ENCODE measurements at regions not wholly inside any gene's neighbourhood (a gene's known extent, or its start where the extent isn't known, plus 50 kb on each side); places are given as distances from the start of the nearest gene placed in this dataset.
"Not testable (repeated sequence)": the region's sequence is repeated elsewhere in the genome, so short reads cannot be mapped to it uniquely, and the experiment has no call there.

DNA sequence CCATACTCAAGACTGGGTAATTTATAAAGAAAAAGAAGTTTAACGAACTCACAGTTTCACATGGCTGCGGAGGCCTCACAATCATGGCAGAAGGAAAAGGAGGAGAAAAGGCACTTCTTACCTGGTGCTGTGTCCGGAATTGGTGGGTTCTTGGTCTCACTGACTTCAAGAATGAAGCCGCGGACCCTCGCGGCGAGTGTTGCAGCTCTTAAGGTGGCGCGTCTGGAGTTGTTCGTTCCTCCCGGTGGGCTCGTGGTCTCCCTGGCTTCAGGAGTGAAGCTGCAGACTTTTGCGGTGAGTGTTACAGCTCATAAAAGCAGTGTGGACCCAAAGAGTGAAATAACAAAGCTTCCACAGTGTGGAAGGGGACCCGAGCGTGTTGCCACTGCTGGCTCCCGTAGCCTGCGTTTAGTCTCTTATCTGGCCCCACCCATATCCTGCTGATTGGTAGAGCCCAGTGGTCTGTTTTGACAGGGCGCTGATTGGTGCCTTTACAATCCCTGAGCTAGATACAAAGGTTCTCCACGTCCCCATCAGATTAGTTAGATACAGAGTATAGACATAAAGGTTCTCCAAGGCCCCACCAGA is 846.0 kb downstream of the CDH18 start:
- POLR2A ChIA-PET; H3K9me3 Mint-ChIP-seq; H3K4me1 Mint-ChIP-seq (ENCODE audit: low read depth); DNase-seq; H3K27me3 Mint-ChIP-seq; H3K27ac Mint-ChIP-seq; H3K36me3 Mint-ChIP-seq; H3K4me3 Mint-ChIP-seq; intact Hi-C loops (cut with micrococcal nuclease); CTCF ChIA-PET: not testable (repeated sequence)

DNA sequence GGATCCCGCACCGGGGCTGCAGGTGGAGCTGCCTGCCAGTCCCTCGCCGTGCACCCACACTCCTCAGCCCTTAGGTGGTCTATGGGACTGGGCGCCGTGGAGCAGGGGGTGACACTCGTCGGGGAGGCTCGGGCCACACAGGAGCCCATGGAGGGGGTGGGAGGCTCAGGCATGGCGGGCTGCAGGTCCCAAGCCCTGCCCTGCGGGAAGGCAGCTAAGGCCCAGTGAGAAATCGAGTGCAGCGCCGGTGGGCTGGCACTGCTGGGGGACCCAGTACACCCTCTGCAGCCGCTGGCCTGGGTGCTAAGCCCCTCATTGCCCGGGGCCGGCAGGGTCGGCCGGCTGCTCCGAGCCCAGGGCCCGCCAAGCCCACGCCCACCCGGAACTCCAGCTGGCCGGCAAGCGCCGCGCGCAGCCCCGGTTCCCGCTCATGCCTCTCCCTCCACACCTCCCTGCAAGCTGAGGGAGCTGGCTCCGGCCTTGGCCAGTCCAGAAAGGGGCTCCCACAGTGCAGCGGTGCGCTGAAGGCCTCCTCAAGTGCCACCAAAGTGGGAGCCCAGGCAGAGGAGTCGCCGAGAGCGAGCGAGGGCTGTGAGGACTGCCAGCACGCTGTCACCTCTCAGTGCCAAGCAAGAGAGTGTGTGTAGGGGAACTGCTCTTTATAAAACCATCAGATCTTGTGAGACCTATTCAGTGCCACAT is 845.1 kb downstream of the CDH18 start:
- POLR2A ChIA-PET; DNase-seq; intact Hi-C loops (cut with micrococcal nuclease); CTCF ChIA-PET; H3K27ac Mint-ChIP-seq; H3K4me1 Mint-ChIP-seq (ENCODE audit: low read depth); H3K27me3 Mint-ChIP-seq; H3K36me3 Mint-ChIP-seq; H3K4me3 Mint-ChIP-seq; H3K9me3 Mint-ChIP-seq: not testable (repeated sequence)

DNA sequence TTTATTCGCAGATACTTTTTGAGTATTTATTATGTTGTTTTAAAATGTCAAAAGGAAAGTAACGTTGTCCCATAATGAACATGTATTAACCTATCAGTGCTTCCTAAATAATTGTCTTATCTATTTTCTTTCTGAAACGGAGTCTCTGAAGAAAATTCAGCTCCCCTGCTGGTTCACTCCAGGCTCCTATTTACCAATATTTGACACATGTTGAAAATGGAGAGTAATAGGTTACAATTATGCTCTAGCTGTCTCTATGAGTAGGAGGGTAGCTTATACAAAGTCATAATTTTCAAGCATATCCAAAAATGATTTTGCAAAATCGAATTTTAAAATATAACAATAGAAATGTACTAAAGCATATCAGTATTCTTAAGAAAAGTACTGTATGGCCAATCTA is 844.1 kb downstream of the CDH18 start:
- Mint-ChIP-seq H3K27ac (no peak overlapping the region), H3K27me3 (no peaks in the 10 kb centered on the region), H3K36me3 (no peaks in the 10 kb centered on the region), H3K4me3 (no peak overlapping the region), H3K9me3 (peaks cover 11% of the 10 kb centered on the region), H3K4me1 (ENCODE audit: low read depth) (no peaks in the 10 kb centered on the region)
- intact Hi-C loops (cut with micrococcal nuclease): no loop called here
- no peak for DNase-seq
- CTCF ChIA-PET: no interaction called here
- POLR2A ChIA-PET: no interaction called here

DNA sequence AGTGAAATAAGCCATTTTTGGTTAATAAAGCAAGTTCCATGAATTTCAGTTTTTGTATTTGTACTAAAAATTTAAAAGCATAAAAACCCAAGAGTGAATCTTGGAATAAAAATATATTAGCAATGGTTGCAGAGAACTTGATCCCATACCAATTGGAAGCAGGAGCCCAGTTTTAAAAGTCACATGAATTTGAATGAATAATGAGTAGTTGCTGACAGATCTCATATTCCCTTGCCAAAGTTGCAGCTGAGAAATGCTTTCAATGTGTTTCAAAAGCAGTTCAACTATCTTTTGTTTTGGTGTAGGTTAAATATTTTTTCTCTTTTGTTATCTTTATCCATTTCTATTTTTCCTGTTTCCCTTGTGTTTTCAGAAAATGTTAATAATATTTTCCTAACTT is 818.6 kb downstream of the CDH18 start:
- no peaks in the 10 kb centered on the region for H3K27me3 Mint-ChIP-seq
- H3K9me3 Mint-ChIP-seq: no peaks in the 10 kb centered on the region
- POLR2A ChIA-PET: no interaction called here
- CTCF ChIA-PET: no interaction called here
- H3K4me3 Mint-ChIP-seq: no peak overlapping the region
- DNase-seq: no peak
- no peaks in the 10 kb centered on the region for H3K4me1 Mint-ChIP-seq (ENCODE audit: low read depth)
- H3K36me3 Mint-ChIP-seq: no peaks in the 10 kb centered on the region
- intact Hi-C loops (cut with micrococcal nuclease): no loop called here
- H3K27ac Mint-ChIP-seq: no peak overlapping the region

DNA sequence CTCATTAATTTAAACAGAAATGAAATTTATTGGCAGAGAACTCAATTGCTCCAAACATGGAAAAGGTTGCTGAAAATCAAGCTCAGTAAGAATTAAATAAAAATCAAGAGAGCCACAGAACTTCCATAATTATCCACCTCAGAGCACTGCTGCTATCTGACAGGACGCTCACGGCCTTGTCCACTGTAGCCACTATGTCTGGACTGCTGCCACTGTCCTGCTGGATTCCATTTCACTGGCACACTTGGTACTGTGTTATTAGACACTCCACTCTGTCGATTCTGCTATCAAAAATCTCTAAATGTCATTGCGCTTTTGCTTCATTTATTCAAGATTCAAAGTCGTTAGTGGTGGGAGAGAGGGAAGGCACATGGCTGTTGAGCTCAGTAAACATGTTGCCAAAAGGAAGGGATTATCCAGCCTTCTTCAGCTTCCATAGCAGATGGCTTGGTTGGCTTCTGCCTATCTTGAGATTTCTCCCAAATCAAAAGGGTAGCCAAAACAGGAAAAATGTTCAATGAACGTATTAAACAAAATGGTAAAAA is 815.0 kb downstream of the CDH18 start:
- Mint-ChIP-seq H3K9me3 (no peaks in the 10 kb centered on the region), H3K27ac (no peak overlapping the region), H3K27me3 (no peaks in the 10 kb centered on the region), H3K4me3 (no peak overlapping the region), H3K4me1 (ENCODE audit: low read depth) (no peaks in the 10 kb centered on the region), H3K36me3 (no peaks in the 10 kb centered on the region)
- intact Hi-C loops (cut with micrococcal nuclease): no loop called here
- POLR2A ChIA-PET: no interaction called here
- no peak for DNase-seq
- CTCF ChIA-PET: no interaction called here

DNA sequence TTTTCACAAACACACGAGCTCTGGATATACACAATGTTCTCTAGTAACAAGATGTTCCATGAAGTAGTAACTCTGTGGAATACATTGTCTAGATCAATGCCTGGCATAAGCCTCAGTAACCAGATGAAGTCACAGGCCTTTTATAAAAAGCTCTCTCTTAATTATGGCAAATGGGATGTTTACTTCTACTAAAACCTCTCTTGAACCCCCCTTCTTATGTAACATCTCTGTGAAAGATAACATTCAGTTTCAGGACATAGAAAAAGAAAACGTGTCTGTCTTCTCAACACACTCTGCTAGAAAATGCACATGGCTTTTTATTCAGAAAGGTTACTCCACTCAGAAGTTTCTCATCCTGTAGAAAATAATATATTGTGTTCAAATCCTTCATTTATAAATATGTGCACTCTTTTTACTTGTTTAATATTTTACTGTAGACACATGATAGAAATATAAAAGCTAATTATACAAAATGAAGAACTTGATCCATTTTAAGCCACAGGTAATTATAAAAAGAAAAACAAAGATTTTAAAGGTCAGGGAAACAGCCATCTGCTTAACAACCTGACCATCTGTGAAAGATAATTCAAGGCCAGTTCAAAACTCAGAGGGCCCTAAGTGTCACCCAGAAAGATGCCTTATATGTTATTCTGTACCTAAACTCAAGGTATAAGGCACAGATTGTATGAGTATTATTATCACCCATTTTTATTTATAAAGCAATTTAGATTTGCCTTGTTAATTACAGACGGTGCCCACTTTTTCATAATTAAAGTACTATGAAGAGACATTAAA is 812.0 kb downstream of the CDH18 start:
- Mint-ChIP-seq H3K4me3 (no peak overlapping the region), H3K27me3 (no peaks in the 10 kb centered on the region), H3K4me1 (ENCODE audit: low read depth) (no peaks in the 10 kb centered on the region), H3K27ac (no peak overlapping the region), H3K9me3 (no peaks in the 10 kb centered on the region), H3K36me3 (no peaks in the 10 kb centered on the region)
- POLR2A ChIA-PET: no interaction called here
- intact Hi-C loops (cut with micrococcal nuclease): no loop called here
- DNase-seq: no peak
- CTCF ChIA-PET: no interaction called here

DNA sequence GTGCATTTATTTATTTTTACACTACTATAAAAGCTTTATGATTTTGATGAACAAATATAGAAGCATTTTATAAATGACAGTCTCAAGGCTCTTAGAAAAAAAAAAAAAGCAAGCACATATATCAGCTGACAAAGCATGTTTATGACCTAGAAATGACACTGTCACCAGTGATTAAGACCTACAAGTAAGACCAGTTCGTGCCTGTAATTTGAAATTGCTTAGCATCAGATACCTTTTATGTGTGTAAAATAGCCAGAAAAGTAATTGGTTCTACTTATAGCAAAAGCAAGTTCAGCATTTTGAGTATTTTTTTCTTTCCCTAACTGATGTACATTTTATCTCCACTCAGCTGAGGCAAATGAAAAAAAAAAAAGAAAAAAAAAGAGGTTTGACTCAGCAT is 808.4 kb downstream of the CDH18 start:
- POLR2A ChIA-PET: no interaction called here
- Mint-ChIP-seq H3K4me3 (no peak overlapping the region), H3K27ac (no peak overlapping the region), H3K27me3 (no peaks in the 10 kb centered on the region), H3K4me1 (ENCODE audit: low read depth) (no peaks in the 10 kb centered on the region), H3K9me3 (no peaks in the 10 kb centered on the region), H3K36me3 (no peaks in the 10 kb centered on the region)
- intact Hi-C loops (cut with micrococcal nuclease): no loop called here
- no peak for DNase-seq
- CTCF ChIA-PET: no interaction called here

DNA sequence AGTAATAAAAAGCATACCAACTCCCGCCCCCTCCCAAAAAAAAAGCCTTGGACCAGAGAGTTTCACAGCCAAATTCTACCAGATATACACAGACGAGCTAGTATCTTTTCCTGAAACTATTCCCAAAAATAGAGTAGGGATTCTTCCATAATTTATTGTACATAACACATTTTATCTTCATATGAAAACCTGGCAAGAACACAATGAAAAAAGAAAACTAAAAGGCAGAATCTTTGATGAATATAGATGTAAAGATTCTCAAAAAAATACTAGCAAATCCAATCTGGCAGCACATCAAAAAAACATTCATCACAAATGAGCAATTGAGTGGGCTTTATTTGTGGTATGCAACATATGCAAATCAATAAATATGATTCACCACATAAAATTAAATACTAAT is 798.8 kb downstream of the CDH18 start:
- Mint-ChIP-seq H3K4me3 (no peak overlapping the region), H3K36me3 (no peaks in the 10 kb centered on the region)
- no peak for DNase-seq

DNA sequence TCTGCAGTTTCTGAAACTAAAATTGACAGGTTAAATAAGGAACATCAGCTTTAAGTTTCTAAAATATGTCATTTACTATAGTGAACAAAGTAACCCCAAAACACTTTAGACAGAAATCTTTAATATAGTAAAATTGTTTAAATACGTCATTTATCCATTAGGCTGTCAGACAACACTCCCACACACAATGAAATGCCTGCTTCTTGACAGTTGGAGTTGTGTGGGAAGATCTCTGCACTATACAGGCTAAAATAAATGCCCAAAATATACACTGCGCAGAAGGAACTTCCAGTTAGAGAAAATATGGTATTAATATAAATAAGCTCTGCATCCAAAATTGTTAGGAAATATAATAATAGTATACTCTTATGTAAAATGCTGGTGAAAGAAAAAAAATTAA is 794.4 kb downstream of the CDH18 start:
- H3K27ac Mint-ChIP-seq: no peak overlapping the region
- POLR2A ChIA-PET: no interaction called here
- CTCF ChIA-PET: no interaction called here
- H3K36me3 Mint-ChIP-seq: no peaks in the 10 kb centered on the region
- DNase-seq: no peak
- no peak overlapping the region for H3K4me3 Mint-ChIP-seq
- H3K27me3 Mint-ChIP-seq: no peaks in the 10 kb centered on the region
- H3K4me1 Mint-ChIP-seq (ENCODE audit: low read depth): no peaks in the 10 kb centered on the region
- H3K9me3 Mint-ChIP-seq: peaks cover 9% of the 10 kb centered on the region
- intact Hi-C loops (cut with micrococcal nuclease): no loop called here

More for the DNA sequence above, 798.8 kb downstream of the CDH18 start:
- Mint-ChIP-seq H3K9me3 (peaks cover 17% of the 10 kb centered on the region), H3K4me1 (ENCODE audit: low read depth) (no peaks in the 10 kb centered on the region), H3K27ac (no peak overlapping the region), H3K27me3 (no peaks in the 10 kb centered on the region)
- intact Hi-C loops (cut with micrococcal nuclease): no loop called here
- POLR2A ChIA-PET: no interaction called here
- CTCF ChIA-PET: no interaction called here

DNA sequence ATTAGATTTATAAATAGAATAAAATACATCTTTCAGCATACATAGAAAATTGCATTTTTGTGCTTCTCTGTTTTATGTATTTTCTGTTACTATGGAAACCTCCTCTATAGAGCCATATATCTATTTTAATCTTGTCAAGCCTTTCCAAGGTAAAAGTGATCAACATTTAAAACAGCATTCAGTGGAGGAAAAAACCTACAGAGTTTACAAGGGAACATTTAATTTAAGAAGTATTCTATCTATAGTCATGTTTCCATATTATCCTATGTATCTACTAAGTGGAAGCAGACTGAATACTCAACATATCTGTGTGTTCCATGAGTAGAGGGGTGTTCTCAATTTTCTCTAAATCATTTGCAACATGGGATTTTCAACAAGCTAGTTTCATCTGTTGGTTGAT is 791.4 kb downstream of the CDH18 start:
- peaks cover 6% of the 10 kb centered on the region for H3K9me3 Mint-ChIP-seq

DNA sequence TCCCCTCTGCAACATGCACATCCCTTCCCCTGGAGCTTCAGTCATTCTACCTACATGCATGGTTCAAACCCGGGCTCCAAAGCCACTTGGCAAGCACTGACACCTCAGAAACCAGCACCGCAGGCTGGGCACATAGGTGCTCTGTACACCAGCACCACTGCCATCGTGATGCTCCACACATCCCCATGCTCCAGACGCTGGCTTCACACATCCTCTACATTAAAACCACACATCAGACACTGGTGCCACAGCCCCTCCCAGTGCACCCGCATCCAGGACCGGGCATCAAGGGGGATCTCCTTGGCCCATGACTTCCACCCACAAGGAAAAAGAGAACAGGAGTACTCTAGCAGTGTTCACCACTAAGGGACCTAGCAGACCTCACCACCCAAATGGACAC is 787.7 kb downstream of the CDH18 start:
- H3K9me3 Mint-ChIP-seq: peaks cover 6% of the 10 kb centered on the region
- no peaks in the 10 kb centered on the region for H3K27me3 Mint-ChIP-seq
- no peak for DNase-seq
- POLR2A ChIA-PET: no interaction called here
- intact Hi-C loops (cut with micrococcal nuclease): no loop called here
- no peak overlapping the region for H3K4me3 Mint-ChIP-seq
- no peaks in the 10 kb centered on the region for H3K36me3 Mint-ChIP-seq
- no peaks in the 10 kb centered on the region for H3K4me1 Mint-ChIP-seq (ENCODE audit: low read depth)
- CTCF ChIA-PET: no interaction called here
- no peak overlapping the region for H3K27ac Mint-ChIP-seq

More for the DNA sequence above, 791.4 kb downstream of the CDH18 start:
- no peak overlapping the region for H3K4me3 Mint-ChIP-seq
- no peaks in the 10 kb centered on the region for H3K36me3 Mint-ChIP-seq
- ChIA-PET CTCF (no interaction called here), POLR2A (no interaction called here)
- H3K27ac Mint-ChIP-seq: no peak overlapping the region
- no peaks in the 10 kb centered on the region for H3K27me3 Mint-ChIP-seq
- intact Hi-C loops (cut with micrococcal nuclease): no loop called here
- H3K4me1 Mint-ChIP-seq (ENCODE audit: low read depth): no peaks in the 10 kb centered on the region
- no peak for DNase-seq

DNA sequence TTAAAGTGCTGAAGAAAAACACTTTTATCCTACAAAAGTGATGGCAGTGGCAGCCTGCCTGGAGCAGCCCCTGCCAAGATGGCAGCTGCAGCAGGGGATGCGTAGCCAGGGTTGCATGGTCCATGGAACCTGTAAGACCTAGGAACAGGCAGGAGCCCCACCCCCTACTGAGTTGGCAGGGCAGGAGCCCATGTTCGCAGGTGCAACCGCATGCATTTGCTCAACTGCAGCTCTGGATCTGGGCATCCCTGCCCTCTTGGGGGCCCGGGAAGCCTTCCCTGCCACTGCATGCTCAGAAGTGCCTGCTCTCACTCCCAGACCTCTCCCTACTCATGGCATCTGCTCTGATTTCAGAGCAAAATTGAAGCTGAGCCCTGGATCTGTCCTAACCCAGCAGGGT is 779.6 kb downstream of the CDH18 start:
- POLR2A ChIA-PET: no interaction called here
- Mint-ChIP-seq H3K4me1 (ENCODE audit: low read depth) (no peaks in the 10 kb centered on the region), H3K27me3 (no peaks in the 10 kb centered on the region), H3K27ac (no peak overlapping the region), H3K4me3 (no peak overlapping the region), H3K36me3 (no peaks in the 10 kb centered on the region), H3K9me3 (peaks cover 15% of the 10 kb centered on the region)
- CTCF ChIA-PET: no interaction called here
- no peak for DNase-seq
- intact Hi-C loops (cut with micrococcal nuclease): no loop called here

DNA sequence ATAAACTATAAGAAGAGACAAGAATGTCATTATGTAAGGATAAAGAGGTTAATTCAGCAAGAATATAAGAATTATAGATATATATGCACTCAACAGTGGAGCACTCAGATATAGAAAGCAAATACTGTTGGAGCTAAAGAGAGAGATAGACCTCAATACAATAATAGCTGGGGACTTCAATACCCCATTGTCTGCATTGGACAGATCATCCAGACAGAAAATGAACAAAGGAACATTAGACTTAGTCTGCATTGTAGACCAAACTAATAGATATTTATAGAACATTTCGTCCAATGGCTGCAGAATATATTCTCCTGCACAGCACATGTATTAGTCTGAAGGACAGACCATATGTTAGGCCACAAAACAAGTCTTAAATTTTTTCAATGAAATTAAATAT is 777.1 kb downstream of the CDH18 start:
- no peak overlapping the region for H3K4me3 Mint-ChIP-seq
- H3K36me3 Mint-ChIP-seq: no peaks in the 10 kb centered on the region
- H3K27me3 Mint-ChIP-seq: no peaks in the 10 kb centered on the region
- no peak for DNase-seq
- CTCF ChIA-PET: no interaction called here
- intact Hi-C loops (cut with micrococcal nuclease): no loop called here
- peaks cover 20% of the 10 kb centered on the region for H3K9me3 Mint-ChIP-seq
- H3K4me1 Mint-ChIP-seq (ENCODE audit: low read depth): no peaks in the 10 kb centered on the region
- H3K27ac Mint-ChIP-seq: no peak overlapping the region
- POLR2A ChIA-PET: no interaction called here

All from activated CD4-positive, alpha-beta memory T cell treated with anti-CD3 and anti-CD28 coated beads for 36 hours (primary cell).